Osteocyte (in vitro differentiated cells): ENCODE measurements at regions not wholly inside any gene's neighbourhood (a gene's known extent, or its start where the extent isn't known, plus 50 kb on each side); places are given as distances from the start of the nearest gene placed in this dataset.

ENCODE experiments used
- DNase-seq: peaks from one replicate; pipeline ENCODE4 v3.0.0; 2021; ENCODE audit warnings: mixed read lengths; ENCODE audit not compliant: unreplicated experiment; ENCODE audit errors: extremely low spot score
- H3K27ac Mint-ChIP-seq: one replicate; pipeline ENCODE4 v1.8.0; 2021; ENCODE audit warnings: mild to moderate bottlenecking, mixed read lengths; ENCODE audit not compliant: unreplicated experiment
- H3K27me3 Mint-ChIP-seq: one replicate; pipeline ENCODE4 v1.8.0; 2021; ENCODE audit warnings: mixed read lengths; ENCODE audit not compliant: unreplicated experiment
- H3K36me3 Mint-ChIP-seq: one replicate; pipeline ENCODE4 v1.8.0; 2021; ENCODE audit warnings: mixed read lengths; ENCODE audit not compliant: unreplicated experiment
- H3K4me1 Mint-ChIP-seq: one replicate; pipeline ENCODE4 v1.8.0; 2021; ENCODE audit warnings: mixed read lengths; ENCODE audit not compliant: unreplicated experiment
- H3K4me3 Mint-ChIP-seq: one replicate; pipeline ENCODE4 v1.8.0; 2021; ENCODE audit warnings: mild to moderate bottlenecking, moderate library complexity, mixed read lengths; ENCODE audit not compliant: unreplicated experiment
- H3K9me3 Mint-ChIP-seq: one replicate; pipeline ENCODE4 v1.8.0; 2021; ENCODE audit warnings: mixed read lengths; ENCODE audit not compliant: unreplicated experiment
- TF ChIP-seq, protein P1 (sequence below): fragments of 200-600 bp; sonication (generic); IDR thresholded peaks from 2 replicates; pipeline ENCODE4 v1.5.0; 2021; ENCODE audit warnings: antibody characterized with exemption, mild to moderate bottlenecking, moderate library complexity

- Mint-ChIP-seq H3K27me3 (peaks cover 4% of the 10 kb centered on the region), H3K4me1 (no peaks in the 10 kb centered on the region), H3K4me3 (no peak overlapping the region), H3K36me3 (no peaks in the 10 kb centered on the region), H3K27ac (no peak overlapping the region), H3K9me3 (no peaks in the 10 kb centered on the region)
- TF ChIP-seq, protein P1, sequence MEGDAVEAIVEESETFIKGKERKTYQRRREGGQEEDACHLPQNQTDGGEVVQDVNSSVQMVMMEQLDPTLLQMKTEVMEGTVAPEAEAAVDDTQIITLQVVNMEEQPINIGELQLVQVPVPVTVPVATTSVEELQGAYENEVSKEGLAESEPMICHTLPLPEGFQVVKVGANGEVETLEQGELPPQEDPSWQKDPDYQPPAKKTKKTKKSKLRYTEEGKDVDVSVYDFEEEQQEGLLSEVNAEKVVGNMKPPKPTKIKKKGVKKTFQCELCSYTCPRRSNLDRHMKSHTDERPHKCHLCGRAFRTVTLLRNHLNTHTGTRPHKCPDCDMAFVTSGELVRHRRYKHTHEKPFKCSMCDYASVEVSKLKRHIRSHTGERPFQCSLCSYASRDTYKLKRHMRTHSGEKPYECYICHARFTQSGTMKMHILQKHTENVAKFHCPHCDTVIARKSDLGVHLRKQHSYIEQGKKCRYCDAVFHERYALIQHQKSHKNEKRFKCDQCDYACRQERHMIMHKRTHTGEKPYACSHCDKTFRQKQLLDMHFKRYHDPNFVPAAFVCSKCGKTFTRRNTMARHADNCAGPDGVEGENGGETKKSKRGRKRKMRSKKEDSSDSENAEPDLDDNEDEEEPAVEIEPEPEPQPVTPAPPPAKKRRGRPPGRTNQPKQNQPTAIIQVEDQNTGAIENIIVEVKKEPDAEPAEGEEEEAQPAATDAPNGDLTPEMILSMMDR = no peak
- no peak for DNase-seq
Observed at GRCh38 chr6:97460394-97461080, 177.5 kb upstream of the MMS22L start.

GRCh38 chr6:97461218-97461617 is 178.2 kb upstream of the MMS22L start:
- no peak overlapping the region for H3K4me3 Mint-ChIP-seq
- no peaks in the 10 kb centered on the region for H3K36me3 Mint-ChIP-seq
- TF ChIP-seq, protein P1 = no peak
- DNase-seq = no peak
- peaks cover 4% of the 10 kb centered on the region for H3K27me3 Mint-ChIP-seq
- H3K4me1 Mint-ChIP-seq = no peaks in the 10 kb centered on the region
- no peak overlapping the region for H3K27ac Mint-ChIP-seq
- no peaks in the 10 kb centered on the region for H3K9me3 Mint-ChIP-seq

DNA sequence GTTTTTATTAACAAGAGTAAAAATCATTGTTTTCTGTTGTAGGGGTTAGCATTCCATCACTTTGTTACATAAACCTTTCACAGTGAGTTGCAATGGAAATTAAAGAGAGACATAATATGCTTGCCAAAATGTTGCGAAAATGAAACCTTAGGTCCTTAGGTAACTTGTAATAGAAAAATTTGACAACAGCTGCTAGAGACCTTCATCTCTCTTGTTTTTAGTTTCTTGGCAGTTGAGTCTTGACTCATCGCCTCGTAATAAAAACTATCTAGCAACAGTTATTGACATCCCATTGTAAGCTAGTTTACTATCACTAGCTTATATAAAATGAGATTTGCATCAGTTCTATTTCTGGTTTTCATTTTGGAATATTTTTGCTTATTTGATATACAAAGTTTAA is 179.0 kb upstream of the MMS22L start:
- no peaks in the 10 kb centered on the region for H3K4me1 Mint-ChIP-seq
- no peak overlapping the region for H3K4me3 Mint-ChIP-seq
- peaks cover 4% of the 10 kb centered on the region for H3K27me3 Mint-ChIP-seq
- H3K27ac Mint-ChIP-seq = no peak overlapping the region
- TF ChIP-seq, protein P1 = no peak
- no peak for DNase-seq
- no peaks in the 10 kb centered on the region for H3K36me3 Mint-ChIP-seq
- no peaks in the 10 kb centered on the region for H3K9me3 Mint-ChIP-seq

GRCh38 chr6:97462938-97463598 is 180.1 kb upstream of the MMS22L start:
- no peaks in the 10 kb centered on the region for H3K9me3 Mint-ChIP-seq
- H3K4me3 Mint-ChIP-seq = no peak overlapping the region
- no peak overlapping the region for H3K27ac Mint-ChIP-seq
- H3K36me3 Mint-ChIP-seq = no peaks in the 10 kb centered on the region
- TF ChIP-seq, protein P1 = no peak
- no peak for DNase-seq
- H3K4me1 Mint-ChIP-seq = no peaks in the 10 kb centered on the region
- peaks cover 4% of the 10 kb centered on the region for H3K27me3 Mint-ChIP-seq

- no peak overlapping the region for H3K4me3 Mint-ChIP-seq
- H3K9me3 Mint-ChIP-seq = no peaks in the 10 kb centered on the region
Observed at GRCh38 chr6:97465877-97466561, 183.0 kb upstream of the MMS22L start.

More at GRCh38 chr6:97465877-97466561, 183.0 kb upstream of the MMS22L start:
- no peaks in the 10 kb centered on the region for H3K4me1 Mint-ChIP-seq
- no peaks in the 10 kb centered on the region for H3K36me3 Mint-ChIP-seq
- H3K27me3 Mint-ChIP-seq = peaks cover 7% of the 10 kb centered on the region
- no peak overlapping the region for H3K27ac Mint-ChIP-seq
- TF ChIP-seq, protein P1 = no peak
- DNase-seq = no peak
